ENCODE measurements at regions not wholly inside any gene's neighbourhood (a gene's known extent, or its start where the extent isn't known, plus 50 kb on each side); places are given as distances from the start of the nearest gene placed in this dataset.

- Histone ChIP-seq H4K20me1 (ENCODE audit: insufficient read depth, low read length) (no peaks in the 10 kb centered on the region), H3K9me3 (ENCODE audit: low read length) (no peaks in the 10 kb centered on the region), H3K27me3 (ENCODE audit: control insufficient read depth in 1 of 2, insufficient read depth in 2 of 2, low read length in 2 of 2) (no peaks in the 10 kb centered on the region; a peak in 1 of 5 replicates), H3K27ac (ENCODE audit: extremely low read length, insufficient read depth, low read length) (no peak overlapping the region), H3K79me2 (ENCODE audit: insufficient read depth, low read length) (no peaks in the 10 kb centered on the region), H3K9ac (ENCODE audit: insufficient read depth, low read depth, low read length) (no peak overlapping the region), H3K4me2 (ENCODE audit: low read depth, low read length) (no peak overlapping the region), H3K4me1 (ENCODE audit: insufficient read depth, low read length) (no peaks in the 10 kb centered on the region), H3K4me3 (replicated peaks in 1 of 3; ENCODE audit: insufficient read depth in 1 of 3, low read depth in 2 of 3, low read length in 3 of 3) (no peak overlapping the region), H3K36me3 (replicated peaks in 1 of 2; ENCODE audit: control insufficient read depth in 1 of 2, insufficient read depth in 2 of 2, low read length in 2 of 2) (no peaks in the 10 kb centered on the region), H2AFZ (ENCODE audit: low read length) (no peak overlapping the region)
- no peak for ATAC-seq
- FAIRE-seq: no peak
- WGBS (ENCODE audit: low lambda C conversion rate): 34% methylated on average over 3 of the region's 3 CpGs
- DNase-seq (ENCODE audit: low spot score): no peak
- ChIA-PET CTCF (ENCODE audit: low intra/inter-chr PET ratio, low total read pairs) (no interaction called here), POLR2A (no interaction called here)
- no peak for TF ChIP-seq FOXC1 (CRISPR knock-in tag; IDR thresholded peaks at IDR 0.05; ENCODE audit: borderline replicate concordance)
- intact Hi-C loops (cut with micrococcal nuclease; ENCODE audit: unreplicated experiment) (no loop called here), in situ Hi-C loops (cut with HindIII; ENCODE audit: extremely low pct_ligation_motif_present, low pct_unique_long_range_greater_than_20kb) (no loop called here)
- BruUV-seq (replicated peaks): no TSS peak
Observed at GRCh38 chr1:118252624-118253023, 67.6 kb upstream of the SPAG17 start.

GRCh38 chr1:118250232-118250631 lies 65.2 kb upstream of the SPAG17 start:
- under 1% methylated on average over 3 of the region's 3 CpGs for whole genome bisulfite sequencing (ENCODE audit: low lambda C conversion rate)
- Histone ChIP-seq H3K4me1 (ENCODE audit: insufficient read depth, low read length) (no peaks in the 10 kb centered on the region), H3K27me3 (ENCODE audit: control insufficient read depth in 1 of 2, insufficient read depth in 2 of 2, low read length in 2 of 2) (no peaks in the 10 kb centered on the region; a peak in 1 of 5 replicates), H3K9me3 (ENCODE audit: low read length) (no peaks in the 10 kb centered on the region), H3K9ac (ENCODE audit: insufficient read depth, low read depth, low read length) (no peak overlapping the region), H4K20me1 (ENCODE audit: insufficient read depth, low read length) (no peaks in the 10 kb centered on the region), H2AFZ (ENCODE audit: low read length) (no peak overlapping the region), H3K4me3 (replicated peaks in 1 of 3; ENCODE audit: insufficient read depth in 1 of 3, low read depth in 2 of 3, low read length in 3 of 3) (no peak overlapping the region), H3K27ac (ENCODE audit: extremely low read length, insufficient read depth, low read length) (no peak overlapping the region), H3K79me2 (ENCODE audit: insufficient read depth, low read length) (no peaks in the 10 kb centered on the region), H3K4me2 (ENCODE audit: low read depth, low read length) (no peak overlapping the region), H3K36me3 (replicated peaks in 1 of 2; ENCODE audit: control insufficient read depth in 1 of 2, insufficient read depth in 2 of 2, low read length in 2 of 2) (no peaks in the 10 kb centered on the region)
- in situ Hi-C loops (cut with HindIII; ENCODE audit: extremely low pct_ligation_motif_present, low pct_unique_long_range_greater_than_20kb): no loop called here
- no TSS peak for BruUV-seq (replicated peaks)
- TF ChIP-seq HNF1B (CRISPR knock-in tag; IDR thresholded peaks at IDR 0.05) (no peak), U2AF1 (optimal IDR thresholded peaks at IDR 0.05; ENCODE audit: low read depth, low read length) (no peak), REXO4 (CRISPR knock-in tag; IDR thresholded peaks at IDR 0.05; ENCODE audit: borderline replicate concordance) (no peak), ZNF550 (CRISPR knock-in tag; IDR thresholded peaks at IDR 0.05; ENCODE audit: borderline replicate concordance) (no peak)
- ChIA-PET POLR2A (no interaction called here), CTCF (ENCODE audit: low intra/inter-chr PET ratio, low total read pairs) (no interaction called here)
- DNase-seq (ENCODE audit: low spot score) (no peak), FAIRE-seq (no peak), ATAC-seq (no peak)
- intact Hi-C loops (cut with micrococcal nuclease; ENCODE audit: unreplicated experiment): no loop called here
